ENCODE measurements at regions not wholly inside any gene's neighbourhood (a gene's known extent, or its start where the extent isn't known, plus 50 kb on each side); places are given as distances from the start of the nearest gene placed in this dataset.

DNA sequence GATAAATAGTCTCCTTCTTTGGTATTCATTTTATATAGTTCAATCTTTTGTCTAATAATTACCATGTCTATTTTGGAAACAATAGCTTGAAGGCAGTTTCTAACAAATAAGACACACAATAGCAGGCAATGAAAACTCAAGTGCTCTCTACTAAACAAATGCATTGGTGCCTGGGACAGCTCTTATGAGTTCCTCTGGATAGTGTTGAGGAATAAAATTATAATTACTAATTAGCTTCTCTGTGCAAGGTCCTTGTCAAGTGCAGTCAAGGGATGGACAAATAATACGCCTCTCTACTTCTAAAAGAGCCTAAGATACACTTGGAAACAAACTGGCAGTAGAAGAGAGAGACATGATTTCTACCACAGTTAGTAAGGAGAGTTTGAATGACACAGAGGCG, 229.0 kb upstream of the GLRA2 start:
- TF ChIP-seq, protein P1, sequence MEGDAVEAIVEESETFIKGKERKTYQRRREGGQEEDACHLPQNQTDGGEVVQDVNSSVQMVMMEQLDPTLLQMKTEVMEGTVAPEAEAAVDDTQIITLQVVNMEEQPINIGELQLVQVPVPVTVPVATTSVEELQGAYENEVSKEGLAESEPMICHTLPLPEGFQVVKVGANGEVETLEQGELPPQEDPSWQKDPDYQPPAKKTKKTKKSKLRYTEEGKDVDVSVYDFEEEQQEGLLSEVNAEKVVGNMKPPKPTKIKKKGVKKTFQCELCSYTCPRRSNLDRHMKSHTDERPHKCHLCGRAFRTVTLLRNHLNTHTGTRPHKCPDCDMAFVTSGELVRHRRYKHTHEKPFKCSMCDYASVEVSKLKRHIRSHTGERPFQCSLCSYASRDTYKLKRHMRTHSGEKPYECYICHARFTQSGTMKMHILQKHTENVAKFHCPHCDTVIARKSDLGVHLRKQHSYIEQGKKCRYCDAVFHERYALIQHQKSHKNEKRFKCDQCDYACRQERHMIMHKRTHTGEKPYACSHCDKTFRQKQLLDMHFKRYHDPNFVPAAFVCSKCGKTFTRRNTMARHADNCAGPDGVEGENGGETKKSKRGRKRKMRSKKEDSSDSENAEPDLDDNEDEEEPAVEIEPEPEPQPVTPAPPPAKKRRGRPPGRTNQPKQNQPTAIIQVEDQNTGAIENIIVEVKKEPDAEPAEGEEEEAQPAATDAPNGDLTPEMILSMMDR (conservative IDR thresholded peaks at IDR 0.05; ENCODE audit: low read depth, low read length), result no peak
- no peak for TF ChIP-seq EZH2 (IDR thresholded peaks at IDR 0.05; ENCODE audit: low read length, unreplicated experiment)
